DND-41 (cell line): ENCODE measurements at regions not wholly inside any gene's neighbourhood (a gene's known extent, or its start where the extent isn't known, plus 50 kb on each side); places are given as distances from the start of the nearest gene placed in this dataset.

ENCODE experiments used
- CTCF ChIP-seq: IDR thresholded peaks from 2 replicates; pipeline ENCODE4 v1.5.1; 2012; ENCODE audit warnings: borderline replicate concordance, low read length, moderate library complexity, mild to moderate bottlenecking; ENCODE audit not compliant: poor library complexity, severe bottlenecking; ENCODE audit errors: extremely low read depth
- EZH2 ChIP-seq: IDR thresholded peaks from 3 replicates; pipeline ENCODE4 v1.6.1; 2012; ENCODE audit warnings: borderline replicate concordance, low read depth, mild to moderate bottlenecking, moderate library complexity, low read length, inconsistent platforms; ENCODE audit not compliant: severe bottlenecking

- TF ChIP-seq EZH2 (no peak), CTCF (no peak)
Observed at GRCh38 chr4:11869191-11869870, 440.6 kb upstream of the HS3ST1 start.
